HG03354 (cell line): ENCODE measurements at regions not wholly inside any gene's neighbourhood (a gene's known extent, or its start where the extent isn't known, plus 50 kb on each side); places are given as distances from the start of the nearest gene placed in this dataset.
A peak's percentile ranks its signal among the peaks of the same experiment; 100 is the strongest.

ENCODE experiments used
- ATAC-seq: cut with Tn5 transposase; IDR thresholded peaks from one replicate; pipeline ENCODE4 v1.9.1; 2021; ENCODE audit warnings: mild to moderate bottlenecking; ENCODE audit not compliant: unreplicated experiment, poor library complexity, severe bottlenecking

GRCh38 chr21:27759820-27760219 is 792.9 kb upstream of the ADAMTS5 start:
- no peak for ATAC-seq

- no peak for ATAC-seq
Measured at GRCh38 chr21:27759091-27759659, 792.3 kb upstream of the ADAMTS5 start.

- no peak for ATAC-seq
Measured at GRCh38 chr21:27756191-27756590, 789.3 kb upstream of the ADAMTS5 start.

GRCh38 chr21:27743971-27744564 is 777.2 kb upstream of the ADAMTS5 start:
- ATAC-seq: no peak

- ATAC-seq: no peak
Measured at GRCh38 chr21:27741736-27742135, 774.8 kb upstream of the ADAMTS5 start.

GRCh38 chr21:27740084-27740483 is 773.2 kb upstream of the ADAMTS5 start:
- no peak for ATAC-seq

- no peak for ATAC-seq
Measured at GRCh38 chr21:27739187-27739586, 772.3 kb upstream of the ADAMTS5 start.

GRCh38 chr21:27735699-27736098 is 768.8 kb upstream of the ADAMTS5 start:
- no peak for ATAC-seq

GRCh38 chr21:27734146-27734545 is 767.3 kb upstream of the ADAMTS5 start:
- ATAC-seq: no peak

GRCh38 chr21:27725916-27726315 is 759.0 kb upstream of the ADAMTS5 start:
- no peak for ATAC-seq

GRCh38 chr21:27722095-27722494 is 755.2 kb upstream of the ADAMTS5 start:
- no peak for ATAC-seq

GRCh38 chr21:27721675-27722074 is 754.8 kb upstream of the ADAMTS5 start:
- no peak for ATAC-seq

GRCh38 chr21:27719226-27719625 is 752.3 kb upstream of the ADAMTS5 start:
- ATAC-seq: no peak

GRCh38 chr21:27715131-27715530 is 748.2 kb upstream of the ADAMTS5 start:
- no peak for ATAC-seq

GRCh38 chr21:27713154-27714109 is 746.5 kb upstream of the ADAMTS5 start:
- no peak for ATAC-seq

- ATAC-seq: no peak
Measured at GRCh38 chr21:27704567-27705166, 737.8 kb upstream of the ADAMTS5 start.

GRCh38 chr21:27703791-27704190 is 736.9 kb upstream of the ADAMTS5 start:
- no peak for ATAC-seq

- ATAC-seq: peak; percentile 62
Measured at GRCh38 chr21:27700974-27701614, 734.2 kb upstream of the ADAMTS5 start.

GRCh38 chr21:27695246-27695645 is 728.4 kb upstream of the ADAMTS5 start:
- no peak for ATAC-seq

- ATAC-seq: no peak
Measured at GRCh38 chr21:27694667-27695066, 727.8 kb upstream of the ADAMTS5 start.
